ENCODE measurements at regions not wholly inside any gene's neighbourhood (a gene's known extent, or its start where the extent isn't known, plus 50 kb on each side); places are given as distances from the start of the nearest gene placed in this dataset.

- TF ChIP-seq GATA3 (IDR thresholded peaks at IDR 0.05; ENCODE audit: low read depth, low read length) (no peak), GATA2 (IDR thresholded peaks at IDR 0.05; ENCODE audit: low read depth, low read length) (no peak)
These were observed 1701.8 kb downstream of the EFNA5 start for GRCh38 chr5:105968981-105969380.
